Transverse colon (tissue), 4 donors: ENCODE measurements at regions not wholly inside any gene's neighbourhood (a gene's known extent, or its start where the extent isn't known, plus 50 kb on each side); places are given as distances from the start of the nearest gene placed in this dataset.
A peak's percentile ranks its signal among the peaks of the same experiment; 100 is the strongest.

Experiments
- DNase-seq: peaks from one replicate; pipeline ENCODE4 v3.0.0-alpha.2; 2019
- H3K27ac ChIP-seq, 4 donors: fragments of 200-600 bp; sonication (generic); 2 replicates each; pipeline ENCODE4 v1.5.1; 2016 to 2018; ENCODE audit warnings: inconsistent platforms in 4 of 4
- H3K27me3 ChIP-seq: fragments of 200-600 bp; sonication (generic); 2 replicates; pipeline ENCODE4 v1.5.1; 2017; ENCODE audit warnings: inconsistent platforms
- H3K36me3 ChIP-seq, 4 donors: fragments of 200-600 bp; sonication (generic); 2 replicates each; pipeline ENCODE4 v1.5.1; 2017 to 2019; ENCODE audit warnings: inconsistent platforms in 4 of 4
- H3K4me1 ChIP-seq, 4 donors: fragments of 200-600 bp; sonication (generic); 2 replicates each; pipeline ENCODE4 v1.5.1; 2017 to 2020; ENCODE audit warnings: inconsistent platforms in 4 of 4
- H3K4me3 ChIP-seq, 4 donors: fragments of 200-600 bp; sonication (generic); 1 replicate in 1 of 4; 2 replicates in 3 of 4; pipeline versions ENCODE4 v1.5.1 to v1.6.1; 2017 to 2019; ENCODE audit warnings: inconsistent platforms in 4 of 4
- H3K9me3 ChIP-seq, 2 donors: fragments of 200-600 bp; sonication (generic); 2 replicates each; pipeline ENCODE4 v1.5.1; 2017 to 2019; ENCODE audit warnings: inconsistent platforms in 2 of 2
- CTCF ChIP-seq, 5 experiments: fragments of 200-600 bp in 3 of 5; fragments of 450-650 bp in 2 of 5; sonication (generic) in 3 of 5; IDR thresholded peaks; 1 replicate in 2 of 5; 2 replicates in 3 of 5; pipeline ENCODE4 v1.5.1; 2016 to 2017; ENCODE audit warnings: antibody characterized with exemption in 5 of 5, inconsistent platforms in 3 of 5, mild to moderate bottlenecking in 2 of 5, moderate library complexity in 1 of 5
- EP300 ChIP-seq: sonication (generic); formaldehyde crosslinking; IDR thresholded peaks from one replicate; pipeline ENCODE4 v1.6.1; 2017; ENCODE audit warnings: antibody characterized with exemption, low read depth
- POLR2A ChIP-seq: fragments of 450-650 bp; IDR thresholded peaks from one replicate; pipeline ENCODE4 v1.6.1; 2016; ENCODE audit warnings: antibody characterized with exemption, mild to moderate bottlenecking, moderate library complexity
- POLR2AphosphoS5 ChIP-seq, 3 donors: sonication (generic); formaldehyde crosslinking; IDR thresholded peaks; one replicate each; pipeline ENCODE4 v1.6.1; 2016; ENCODE audit warnings: antibody characterized with exemption in 3 of 3
- WGBS, 2 donors: methylation state at CpG; one replicate each; pipeline ENCODE4 v1.1.5; 2018; ENCODE audit warnings: low coverage in 1 of 2; 5-methylcytosine and 5-hydroxymethylcytosine counted together
- in situ Hi-C, 4 donors: fragments of 200-750 bp; cut with MboI; loops; one replicate each; pipeline versions ENCODE4 v1.15.0 to v1.15.1; 2017; ENCODE audit warnings: low sequenced_read_pairs in 3 of 4, low pct_ligation_motif_present in 1 of 4, low pct_unique_long_range_greater_than_20kb in 1 of 4
- intact Hi-C: fragments of 100-400 bp; cut with DNase I; formaldehyde crosslinking; loops from one replicate; pipeline ENCODE4 v1.15.1; 2023; ENCODE audit warnings: low total_unique reads

GRCh38 chr2:217142649-217143266, 282.9 kb upstream of the TNP1 start:
- Histone ChIP-seq H3K4me3 (no peak overlapping the region), H3K27ac (no peak overlapping the region), H3K9me3 (peaks cover 0 to 2% of the 10 kb centered on the region in 2 donors), H3K36me3 (no peaks in the 10 kb centered on the region), H3K27me3 (no peaks in the 10 kb centered on the region), H3K4me1 (no peaks in the 10 kb centered on the region)
- WGBS, 2 donors = 75 to 80% methylated on average over 3 of the region's 3 CpGs
- in situ Hi-C loops = loop anchor here in 1 of 4 donors (25.0 kb wide), 1 partner anchor 430 kb away; no protein-coding TSS in a partner anchor
- peak; percentile 10 for DNase-seq
- TF ChIP-seq CTCF (IDR thresholded peaks at IDR 0.05) (peak; percentile 19 to 50 (median 39)), POLR2A (no peak), EP300 (no peak), POLR2AphosphoS5 (IDR thresholded peaks at IDR 0.05) (no peak)
- intact Hi-C loops = no loop called here

GRCh38 chr2:217138284-217138683, 278.4 kb upstream of the TNP1 start:
- in situ Hi-C loops (loop anchor here in 1 of 4 donors (25.0 kb wide), 1 partner anchor 426 kb away; no protein-coding TSS in a partner anchor), intact Hi-C loops (no loop called here)
- peaks cover 0 to 4% of the 10 kb centered on the region in 2 donors for H3K9me3 ChIP-seq
- no peaks in the 10 kb centered on the region for H3K4me1 ChIP-seq
- DNase-seq = no peak
- no peaks in the 10 kb centered on the region for H3K27me3 ChIP-seq
- no peak for TF ChIP-seq POLR2A
- H3K27ac ChIP-seq = no peak overlapping the region
- no peaks in the 10 kb centered on the region for H3K36me3 ChIP-seq
- no peak overlapping the region for H3K4me3 ChIP-seq
- WGBS, 2 donors = 79 to 82% methylated on average over 4 of the region's 4 CpGs

- no peak for TF ChIP-seq EP300
- Histone ChIP-seq H3K9me3 (no peaks in the 10 kb centered on the region), H3K36me3 (no peaks in the 10 kb centered on the region), H3K27me3 (no peaks in the 10 kb centered on the region), H3K27ac (no peak overlapping the region), H3K4me1 (no peaks in the 10 kb centered on the region), H3K4me3 (no peak overlapping the region)
- intact Hi-C loops (no loop called here), in situ Hi-C loops (loop anchor here in 1 of 4 donors (25.0 kb wide), 1 partner anchor 415 kb away; no protein-coding TSS in a partner anchor)
- WGBS, 2 donors = 86% methylated on average over 2 of the region's 2 CpGs; no CpG with 5 or more reads in 1 of the 2 donors
- DNase-seq = no peak
Measured at GRCh38 chr2:217127744-217128143, 267.9 kb upstream of the TNP1 start.

GRCh38 chr2:217125014-217125413, 265.1 kb upstream of the TNP1 start:
- 76 to 100% methylated on average over 1 to 3 of the region's 3 CpGs for WGBS, 2 donors
- Histone ChIP-seq H3K4me3 (no peak overlapping the region), H3K9me3 (no peaks in the 10 kb centered on the region), H3K27ac (no peak overlapping the region), H3K36me3 (no peaks in the 10 kb centered on the region), H3K27me3 (no peaks in the 10 kb centered on the region), H3K4me1 (no peaks in the 10 kb centered on the region)
- no peak for DNase-seq
- intact Hi-C loops = no loop called here
- TF ChIP-seq POLR2AphosphoS5 (IDR thresholded peaks at IDR 0.05) (no peak), EP300 (no peak), POLR2A (no peak), CTCF (IDR thresholded peaks at IDR 0.05) (no peak)
- in situ Hi-C loops = loop anchor here in 1 of 4 donors (25.0 kb wide), 1 partner anchor 413 kb away; no protein-coding TSS in a partner anchor

GRCh38 chr2:217124050-217124449, 264.2 kb upstream of the TNP1 start:
- no peak for DNase-seq
- intact Hi-C loops = no loop called here
- Histone ChIP-seq H3K9me3 (no peaks in the 10 kb centered on the region), H3K4me3 (no peak overlapping the region), H3K27ac (no peak overlapping the region), H3K36me3 (no peaks in the 10 kb centered on the region), H3K4me1 (no peaks in the 10 kb centered on the region), H3K27me3 (no peaks in the 10 kb centered on the region)
- 86 to 93% methylated on average over 2 of the region's 2 CpGs for WGBS, 2 donors
- no peak for TF ChIP-seq CTCF (IDR thresholded peaks at IDR 0.05)
- TF ChIP-seq POLR2AphosphoS5 (IDR thresholded peaks at IDR 0.05) = no peak
- in situ Hi-C loops = no loop called here
